ENCODE measurements at regions not wholly inside any gene's neighbourhood (a gene's known extent, or its start where the extent isn't known, plus 50 kb on each side); places are given as distances from the start of the nearest gene placed in this dataset.

GRCh38 chr12:77161944-77162343, 96.6 kb upstream of the E2F7 start:
- DNase-seq (ENCODE audit: low spot score in 2 of 2), result no peak
- intact Hi-C loops (cut with DNase I; ENCODE audit: low total_unique reads), result loop anchor here (10.0 kb wide), 1 partner anchor 1177 kb away; no protein-coding TSS in a partner anchor
- TF ChIP-seq POLR2A (IDR thresholded peaks at IDR 0.05), result no peak
- WGBS, 2 donors, result 47 to 58% methylated on average over 2 of the region's 2 CpGs
- H3K4me3 ChIP-seq (ENCODE audit: low read depth, poor library complexity, severe bottlenecking), result no peak overlapping the region

- no peak for TF ChIP-seq POLR2A (IDR thresholded peaks at IDR 0.05)
- no peak for TF ChIP-seq CTCF (IDR thresholded peaks at IDR 0.05)
- H3K4me3 ChIP-seq (ENCODE audit: low read depth, poor library complexity, severe bottlenecking), result no peak overlapping the region
- DNase-seq (ENCODE audit: low spot score in 2 of 2), result no peak
- intact Hi-C loops (cut with DNase I; ENCODE audit: low total_unique reads), result loop anchor here (10.0 kb wide), 1 partner anchor 1176 kb away; no protein-coding TSS in a partner anchor
Observed at GRCh38 chr12:77160931-77161330, 95.6 kb upstream of the E2F7 start.

- TF ChIP-seq POLR2A (IDR thresholded peaks at IDR 0.05) (no peak), CTCF (IDR thresholded peaks at IDR 0.05) (no peak)
- 78 to 82% methylated on average over 3 of the region's 3 CpGs for WGBS, 2 donors
- no peak for DNase-seq (ENCODE audit: low spot score in 2 of 2)
- no peak overlapping the region for H3K4me3 ChIP-seq (ENCODE audit: low read depth, poor library complexity, severe bottlenecking)
- intact Hi-C loops (cut with DNase I; ENCODE audit: low total_unique reads), result loop anchor here (10.0 kb wide), 1 partner anchor 531 kb away; no protein-coding TSS in a partner anchor
Observed at GRCh38 chr12:77153706-77154105, 88.3 kb upstream of the E2F7 start.

DNA sequence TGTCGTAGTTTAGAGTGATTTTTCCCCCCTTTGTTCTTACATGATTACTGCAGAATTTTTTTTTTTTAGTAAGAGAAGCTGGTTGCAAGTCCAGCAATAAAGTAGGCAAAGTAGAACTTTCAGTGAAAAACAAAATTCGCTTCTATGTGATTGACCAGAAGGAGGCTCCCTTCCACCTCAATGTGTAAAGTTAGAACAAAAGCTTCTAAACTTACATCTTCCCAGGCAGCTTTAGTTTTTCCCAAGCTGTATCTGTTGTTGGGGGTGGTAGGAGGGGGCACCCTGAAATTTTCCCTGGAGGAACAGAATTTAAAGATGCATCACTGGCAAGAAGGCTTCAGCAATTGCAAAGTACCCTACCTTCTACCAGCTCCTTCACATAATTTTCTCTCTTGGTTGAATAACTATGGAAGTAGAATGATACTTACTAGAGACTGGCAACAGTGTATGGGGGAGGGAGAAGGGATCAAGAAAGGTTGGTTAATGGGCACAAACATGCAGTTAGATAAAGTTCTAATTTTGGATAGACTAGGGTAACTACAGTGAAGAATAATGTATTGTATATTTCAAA, 87.3 kb upstream of the E2F7 start:
- TF ChIP-seq POLR2A (IDR thresholded peaks at IDR 0.05) (no peak), CTCF (IDR thresholded peaks at IDR 0.05) (no peak)
- no peak overlapping the region for H3K4me3 ChIP-seq (ENCODE audit: low read depth, poor library complexity, severe bottlenecking)
- DNase-seq (ENCODE audit: low spot score in 2 of 2), result no peak
- 2 to 7% methylated on average over 2 of the region's 2 CpGs for WGBS, 2 donors
- intact Hi-C loops (cut with DNase I; ENCODE audit: low total_unique reads), result loop anchor here (10.0 kb wide), 1 partner anchor 532 kb away; no protein-coding TSS in a partner anchor

DNA sequence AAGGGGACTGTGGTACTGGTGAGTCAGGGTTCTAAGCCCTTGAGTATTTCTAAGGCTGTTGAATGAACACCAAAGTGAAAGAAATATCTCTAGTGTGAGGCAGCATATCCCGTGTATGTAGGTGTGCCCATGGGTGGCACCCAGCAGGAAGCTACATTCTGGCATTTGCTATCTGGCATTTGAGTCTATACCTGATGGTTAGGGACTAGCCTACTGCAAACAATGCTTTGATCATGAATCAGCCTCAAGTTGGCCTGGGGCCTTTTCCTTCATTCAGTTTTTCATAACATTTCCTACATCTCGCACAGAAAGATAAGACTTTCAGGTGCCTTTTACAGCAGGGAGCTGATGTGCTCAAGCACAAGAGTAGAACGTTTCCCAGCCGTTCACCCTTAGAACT, 85.7 kb upstream of the E2F7 start:
- TF ChIP-seq CTCF (IDR thresholded peaks at IDR 0.05) (no peak), POLR2A (IDR thresholded peaks at IDR 0.05) (no peak)
- intact Hi-C loops (cut with DNase I; ENCODE audit: low total_unique reads), result loop anchor here (10.0 kb wide), 1 partner anchor 534 kb away; no protein-coding TSS in a partner anchor
- 34 to 41% methylated on average over 4 of the region's 4 CpGs for WGBS, 2 donors
- H3K4me3 ChIP-seq (ENCODE audit: low read depth, poor library complexity, severe bottlenecking), result no peak overlapping the region
- DNase-seq (ENCODE audit: low spot score in 2 of 2), result no peak

DNA sequence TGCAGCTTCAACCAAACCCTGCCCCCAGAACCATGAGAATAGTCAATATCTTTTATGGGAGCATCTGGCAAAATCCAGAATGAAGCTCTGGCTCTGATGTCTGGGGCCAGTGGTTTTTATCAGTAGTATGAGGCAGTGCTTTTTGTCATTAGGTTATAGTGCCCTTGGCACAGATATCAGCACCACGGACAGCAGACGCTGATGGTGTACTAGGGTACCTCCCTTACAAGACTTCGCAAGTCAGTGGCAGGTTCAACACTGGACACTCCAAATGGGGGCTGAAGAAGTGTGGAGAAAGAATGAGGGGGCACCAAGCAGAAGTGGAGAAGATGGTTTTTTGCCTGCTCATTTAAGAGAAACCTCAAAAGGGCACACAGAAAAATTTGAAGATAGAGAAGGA, 68.2 kb upstream of the E2F7 start:
- WGBS, 2 donors, result 18 to 21% methylated on average over 3 of the region's 3 CpGs
- no peak for TF ChIP-seq POLR2A (IDR thresholded peaks at IDR 0.05)
- no peak for TF ChIP-seq CTCF (IDR thresholded peaks at IDR 0.05)
- intact Hi-C loops (cut with DNase I; ENCODE audit: low total_unique reads), result no loop called here
- H3K4me3 ChIP-seq (ENCODE audit: low read depth, poor library complexity, severe bottlenecking), result no peak overlapping the region
- DNase-seq (ENCODE audit: low spot score in 2 of 2), result no peak
